Peyer's patch (tissue), 4 donors: ENCODE measurements at regions not wholly inside any gene's neighbourhood (a gene's known extent, or its start where the extent isn't known, plus 50 kb on each side); places are given as distances from the start of the nearest gene placed in this dataset.

Source experiments
- POLR2A ChIP-seq, 2 donors: fragments of 450-650 bp; IDR thresholded peaks; one replicate each; pipeline ENCODE4 v1.5.1; 2017; ENCODE audit warnings: antibody characterized with exemption in 2 of 2, mild to moderate bottlenecking in 2 of 2, moderate library complexity in 2 of 2
- TF ChIP-seq, protein P1 (sequence below), 6 experiments: fragments of 450-650 bp in 4 of 6; fragments of 200-600 bp in 2 of 6; sonication (generic) in 1 of 6; IDR thresholded peaks; one replicate each; pipeline ENCODE4 v1.5.1; 2017 to 2019; ENCODE audit warnings: antibody characterized with exemption in 6 of 6, mild to moderate bottlenecking in 3 of 6, moderate library complexity in 1 of 6

DNA sequence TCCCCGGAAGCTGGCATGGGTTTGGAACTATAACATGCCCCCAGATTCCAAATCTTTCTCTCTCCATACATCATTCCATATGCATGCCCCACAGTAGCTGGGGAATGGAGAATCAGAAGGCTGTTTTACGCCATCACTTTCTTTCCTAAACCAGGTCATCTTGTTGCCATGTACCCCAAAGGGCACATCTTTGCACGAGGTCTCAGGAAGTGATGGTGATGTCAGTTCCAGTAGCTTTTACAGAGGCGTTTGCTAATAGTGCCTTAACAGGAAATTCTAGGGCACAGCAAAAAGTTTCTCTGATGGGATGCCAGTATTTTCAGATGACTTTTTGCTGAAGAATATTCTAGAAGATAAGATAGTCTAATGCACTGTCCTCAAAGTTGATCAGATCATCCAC, 241.5 kb downstream of the MAF start:
- TF ChIP-seq, protein P1, sequence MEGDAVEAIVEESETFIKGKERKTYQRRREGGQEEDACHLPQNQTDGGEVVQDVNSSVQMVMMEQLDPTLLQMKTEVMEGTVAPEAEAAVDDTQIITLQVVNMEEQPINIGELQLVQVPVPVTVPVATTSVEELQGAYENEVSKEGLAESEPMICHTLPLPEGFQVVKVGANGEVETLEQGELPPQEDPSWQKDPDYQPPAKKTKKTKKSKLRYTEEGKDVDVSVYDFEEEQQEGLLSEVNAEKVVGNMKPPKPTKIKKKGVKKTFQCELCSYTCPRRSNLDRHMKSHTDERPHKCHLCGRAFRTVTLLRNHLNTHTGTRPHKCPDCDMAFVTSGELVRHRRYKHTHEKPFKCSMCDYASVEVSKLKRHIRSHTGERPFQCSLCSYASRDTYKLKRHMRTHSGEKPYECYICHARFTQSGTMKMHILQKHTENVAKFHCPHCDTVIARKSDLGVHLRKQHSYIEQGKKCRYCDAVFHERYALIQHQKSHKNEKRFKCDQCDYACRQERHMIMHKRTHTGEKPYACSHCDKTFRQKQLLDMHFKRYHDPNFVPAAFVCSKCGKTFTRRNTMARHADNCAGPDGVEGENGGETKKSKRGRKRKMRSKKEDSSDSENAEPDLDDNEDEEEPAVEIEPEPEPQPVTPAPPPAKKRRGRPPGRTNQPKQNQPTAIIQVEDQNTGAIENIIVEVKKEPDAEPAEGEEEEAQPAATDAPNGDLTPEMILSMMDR (IDR thresholded peaks at IDR 0.05) = no peak
- TF ChIP-seq POLR2A (IDR thresholded peaks at IDR 0.05) = no peak
